Jurkat, Clone E6-1 (cell line): ENCODE measurements at regions not wholly inside any gene's neighbourhood (a gene's known extent, or its start where the extent isn't known, plus 50 kb on each side); places are given as distances from the start of the nearest gene placed in this dataset.

Source experiments
- DNase-seq: peaks from one replicate; pipeline ENCODE4 v3.0.0-alpha.2; 2011; ENCODE audit warnings: low read depth, low spot score
- H3K4me3 ChIP-seq: 2 replicates; pipeline ENCODE4 v1.5.1; 2011; ENCODE audit warnings: mild to moderate bottlenecking, low read length, control low read depth, moderate library complexity

GRCh38 chr5:68911840-68912690, 181.7 kb upstream of the SLC30A5 start:
- H3K4me3 ChIP-seq = no peak overlapping the region

DNA sequence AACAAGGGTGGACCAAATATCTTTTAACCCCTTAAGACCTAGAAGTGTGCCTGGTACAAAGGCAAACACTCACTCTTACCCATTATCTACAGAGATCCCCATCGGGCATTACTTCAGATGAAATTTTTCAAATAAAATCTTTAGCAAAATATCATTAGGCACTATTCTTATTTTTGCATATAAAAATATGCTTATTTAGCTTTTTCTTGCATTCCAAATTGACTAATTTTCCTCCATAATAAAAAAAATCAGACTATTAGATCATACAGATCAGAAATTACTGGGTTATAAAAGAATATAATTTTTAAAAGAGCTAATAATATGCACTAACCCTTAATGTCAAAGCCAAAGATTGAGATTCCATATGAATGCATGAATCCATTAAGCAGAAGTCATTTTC, 178.7 kb upstream of the SLC30A5 start:
- H3K4me3 ChIP-seq = no peak overlapping the region
- DNase-seq = no peak

More at GRCh38 chr5:68911840-68912690, 181.7 kb upstream of the SLC30A5 start:
- no peak for DNase-seq

DNA sequence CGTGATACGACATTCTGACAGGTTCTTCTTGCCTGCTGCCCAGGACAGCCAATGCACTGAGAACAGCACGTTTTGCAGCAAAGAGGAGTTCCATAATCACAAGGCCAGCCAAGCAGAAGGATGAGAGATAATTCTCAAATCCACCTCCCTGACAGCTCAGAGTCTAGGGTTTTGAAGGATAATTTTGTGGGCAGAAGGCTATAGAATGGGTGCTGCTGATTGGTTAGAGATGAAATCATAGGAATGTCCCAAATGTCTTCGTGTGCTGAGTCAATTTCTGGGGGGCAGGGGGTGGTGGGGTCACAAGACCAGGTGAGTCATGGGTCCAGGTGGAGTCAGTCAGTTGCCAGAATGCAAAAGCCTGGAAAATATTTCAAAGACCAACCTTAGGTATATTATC, 175.5 kb upstream of the SLC30A5 start:
- DNase-seq = no peak
- H3K4me3 ChIP-seq = no peak overlapping the region

DNA sequence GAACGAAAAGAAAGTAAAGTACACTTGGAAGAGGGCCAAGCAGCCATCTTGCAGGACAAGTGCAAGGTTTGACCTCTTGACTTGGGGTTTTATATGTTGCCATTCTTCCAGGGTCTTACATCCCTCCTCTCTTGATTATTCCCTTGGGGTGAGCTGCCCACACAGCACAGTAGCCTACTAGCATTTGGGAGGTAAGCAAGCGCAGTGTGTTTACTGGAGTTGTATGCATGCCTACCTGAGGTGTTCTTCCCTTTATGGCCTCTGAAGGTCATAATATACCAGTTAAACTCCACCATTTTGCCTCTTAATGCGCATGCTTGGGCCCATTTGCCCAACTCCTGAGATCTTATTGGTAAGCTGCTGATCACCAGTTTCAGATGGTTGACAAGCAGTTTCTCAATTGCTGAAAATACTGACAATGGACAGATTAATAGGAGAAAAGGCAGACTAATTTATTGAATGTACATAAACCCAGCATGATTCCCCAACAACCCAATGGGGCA, 173.8 kb upstream of the SLC30A5 start:
- no peak overlapping the region for H3K4me3 ChIP-seq
- DNase-seq = no peak

DNA sequence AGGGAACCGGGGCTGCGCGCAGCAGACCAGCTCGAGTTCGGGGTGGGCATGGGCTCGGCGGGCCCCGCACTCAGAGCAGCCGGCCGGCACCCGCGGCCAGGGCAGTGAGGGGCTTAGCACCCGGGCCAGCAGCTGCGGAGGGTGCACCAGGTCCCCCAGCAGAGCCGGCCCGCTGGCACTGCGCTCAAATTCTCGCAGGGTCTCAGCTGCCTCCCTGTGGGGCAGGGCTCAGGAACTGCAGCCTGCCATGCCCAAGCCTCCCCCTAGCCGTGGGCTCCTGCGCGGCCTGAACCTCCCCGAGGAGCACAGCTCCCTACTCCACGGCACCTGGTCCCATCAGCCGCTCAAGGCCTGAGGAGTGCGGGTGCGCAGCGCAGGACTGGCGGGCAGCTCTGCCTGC, 172.9 kb upstream of the SLC30A5 start:
- DNase-seq = no peak
- no peak overlapping the region for H3K4me3 ChIP-seq

GRCh38 chr5:68922172-68922987, 171.4 kb upstream of the SLC30A5 start:
- no peak overlapping the region for H3K4me3 ChIP-seq
- DNase-seq = no peak

- no peak overlapping the region for H3K4me3 ChIP-seq
- DNase-seq = no peak
These were observed 169.2 kb upstream of the SLC30A5 start for GRCh38 chr5:68924481-68925145.

- H3K4me3 ChIP-seq = no peak overlapping the region
- DNase-seq = no peak
These were observed 165.1 kb upstream of the SLC30A5 start for GRCh38 chr5:68928617-68929302.

GRCh38 chr5:68930139-68930538, 163.7 kb upstream of the SLC30A5 start:
- no peak overlapping the region for H3K4me3 ChIP-seq
- no peak for DNase-seq

- DNase-seq = peak; percentile 53
These were observed 160.9 kb upstream of the SLC30A5 start for GRCh38 chr5:68932830-68933434.

DNA sequence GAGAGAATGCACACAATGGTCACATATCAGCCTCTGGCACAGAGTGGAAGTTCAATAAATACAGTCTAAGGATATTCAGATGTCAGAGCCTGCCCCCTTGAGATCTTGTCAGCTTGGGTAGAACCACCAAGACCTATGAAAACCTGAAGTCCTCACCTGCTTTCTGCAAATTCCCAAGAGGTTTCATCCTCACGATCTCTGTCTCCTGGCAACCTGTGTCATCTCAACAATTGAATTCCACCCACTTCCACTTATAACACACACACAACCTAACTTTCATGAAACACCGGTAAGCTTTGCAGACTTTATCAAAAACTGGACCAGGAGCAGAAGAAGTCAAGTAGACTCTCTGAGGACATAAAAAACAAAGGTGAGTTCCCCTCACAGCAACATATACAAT, 151.6 kb upstream of the SLC30A5 start:
- no peak for DNase-seq

More at GRCh38 chr5:68932830-68933434, 160.9 kb upstream of the SLC30A5 start:
- H3K4me3 ChIP-seq = no peak overlapping the region

GRCh38 chr5:68946728-68947127, 147.1 kb upstream of the SLC30A5 start:
- H3K4me3 ChIP-seq = no peak overlapping the region
- DNase-seq = no peak

More for the DNA sequence above, 151.6 kb upstream of the SLC30A5 start:
- no peak overlapping the region for H3K4me3 ChIP-seq

DNA sequence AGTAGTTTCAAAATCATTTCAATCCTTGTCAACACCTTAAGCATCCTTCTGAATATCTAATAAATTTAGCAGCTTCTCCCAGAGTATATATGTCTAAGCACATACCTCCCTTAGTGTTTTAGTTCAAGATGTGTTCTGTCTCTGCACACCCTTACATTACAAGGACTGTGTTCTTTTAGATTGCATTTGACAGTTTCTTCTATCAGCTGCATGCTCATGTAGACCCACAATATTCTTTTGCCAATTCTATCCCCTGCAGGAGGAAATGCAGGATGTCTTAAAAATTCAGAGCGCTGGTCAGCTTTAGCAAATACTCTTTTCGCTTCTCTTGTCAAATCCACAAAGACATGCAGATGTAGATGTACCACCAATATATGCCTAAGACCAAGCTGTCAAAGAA, 145.8 kb upstream of the SLC30A5 start:
- no peak overlapping the region for H3K4me3 ChIP-seq
- DNase-seq = no peak

GRCh38 chr5:68949256-68949655, 144.6 kb upstream of the SLC30A5 start:
- no peak overlapping the region for H3K4me3 ChIP-seq
- no peak for DNase-seq

GRCh38 chr5:68949711-68950110, 144.1 kb upstream of the SLC30A5 start:
- no peak overlapping the region for H3K4me3 ChIP-seq
- no peak for DNase-seq

- no peak overlapping the region for H3K4me3 ChIP-seq
- no peak for DNase-seq
These were observed 143.7 kb upstream of the SLC30A5 start for GRCh38 chr5:68950125-68950524.

DNA sequence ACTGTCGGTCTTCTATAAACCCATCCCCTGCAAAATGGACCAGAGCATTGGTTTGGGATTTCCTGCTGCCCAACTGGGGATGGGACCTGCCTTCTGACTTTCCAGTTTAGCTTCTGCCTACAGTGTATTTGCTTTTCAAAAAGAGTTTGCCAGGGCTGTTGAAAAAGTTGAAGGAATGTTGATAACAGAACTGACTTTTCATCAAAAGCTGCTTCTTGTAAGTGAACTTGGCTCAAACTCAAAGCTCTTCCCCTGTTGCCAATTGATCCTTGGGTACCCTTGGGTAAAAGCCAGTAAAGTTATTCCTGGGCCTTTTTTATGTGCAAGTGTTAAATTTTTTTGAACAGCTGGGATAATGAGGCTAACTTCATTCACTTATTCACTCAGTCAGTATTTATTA, 142.9 kb upstream of the SLC30A5 start:
- no peak for DNase-seq

GRCh38 chr5:68953231-68953874, 140.5 kb upstream of the SLC30A5 start:
- no peak overlapping the region for H3K4me3 ChIP-seq
- no peak for DNase-seq

More for the DNA sequence above, 142.9 kb upstream of the SLC30A5 start:
- H3K4me3 ChIP-seq = no peak overlapping the region
